DOHH2 (cell line): ENCODE measurements at regions not wholly inside any gene's neighbourhood (a gene's known extent, or its start where the extent isn't known, plus 50 kb on each side); places are given as distances from the start of the nearest gene placed in this dataset.

Source experiments
- H3F3A ChIP-seq: fragments of 200-600 bp; sonication (generic), shearing (Covaris generic); 2 replicates; pipeline ENCODE4 v1.6.0; 2016; ENCODE audit warnings: antibody characterized with exemption, mild to moderate bottlenecking; ENCODE audit not compliant: control insufficient read depth, insufficient read depth
- H3K27ac ChIP-seq: fragments of 200-600 bp; sonication (generic); 2 replicates; pipeline ENCODE4 v1.5.1; 2014; ENCODE audit warnings: low read depth, mild to moderate bottlenecking, low read length, moderate library complexity
- H3K27me3 ChIP-seq: fragments of 200-600 bp; sonication (generic); 2 replicates; pipeline ENCODE4 v1.6.1; 2014; ENCODE audit warnings: mild to moderate bottlenecking, low read length, mixed read lengths; ENCODE audit not compliant: control insufficient read depth
- H3K36me3 ChIP-seq: fragments of 200-600 bp; sonication (generic); 2 replicates; pipeline ENCODE4 v1.6.1; 2014; ENCODE audit warnings: mild to moderate bottlenecking, low read length, moderate library complexity, mixed read lengths; ENCODE audit not compliant: control insufficient read depth
- H3K4me1 ChIP-seq: fragments of 200-600 bp; sonication (generic); 2 replicates; pipeline ENCODE4 v1.6.1; 2014; ENCODE audit warnings: mild to moderate bottlenecking, low read length, mixed read lengths; ENCODE audit not compliant: control insufficient read depth
- H3K4me2 ChIP-seq: fragments of 200-600 bp; sonication (generic); 2 replicates; pipeline ENCODE4 v1.6.0; 2014; ENCODE audit warnings: mild to moderate bottlenecking, low read length, moderate library complexity
- H3K4me3 ChIP-seq: fragments of 200-600 bp; sonication (generic); 2 replicates; pipeline ENCODE4 v1.5.1; 2014; ENCODE audit warnings: mild to moderate bottlenecking, low read length, mixed read lengths
- H3K79me2 ChIP-seq: fragments of 200-600 bp; sonication (generic); 2 replicates; pipeline ENCODE4 v1.6.1; 2014; ENCODE audit warnings: mild to moderate bottlenecking, low read length, mixed read lengths; ENCODE audit not compliant: control insufficient read depth
- H3K9me2 ChIP-seq: fragments of 200-600 bp; sonication (generic); replicated peaks from 2 replicates; pipeline ENCODE4 v1.6.1; 2014; ENCODE audit warnings: mild to moderate bottlenecking, low read length, mixed read lengths; ENCODE audit not compliant: control insufficient read depth
- H3K9me3 ChIP-seq: fragments of 200-600 bp; sonication (generic); 2 replicates; pipeline ENCODE4 v1.6.1; 2014; ENCODE audit warnings: antibody characterized with exemption, low read length, mixed read lengths; ENCODE audit not compliant: control insufficient read depth, insufficient read depth
- H4K20me1 ChIP-seq: fragments of 200-600 bp; sonication (generic); 2 replicates; pipeline ENCODE4 v1.6.0; 2014; ENCODE audit warnings: low read depth, mild to moderate bottlenecking, antibody characterized with exemption, low read length, moderate library complexity; ENCODE audit not compliant: control insufficient read depth, insufficient read depth
- CTCF ChIP-seq: fragments of 200-600 bp; sonication (generic); IDR thresholded peaks from one replicate; pipeline ENCODE4 v1.5.1; 2014; ENCODE audit warnings: antibody characterized with exemption, mild to moderate bottlenecking, low read depth, low read length; ENCODE audit not compliant: poor library complexity, severe bottlenecking
- EZH2phosphoT487 ChIP-seq: fragments of 200-600 bp; sonication (generic); IDR thresholded peaks from 2 replicates; pipeline ENCODE4 v1.6.1; 2017; ENCODE audit warnings: borderline replicate concordance, mild to moderate bottlenecking, antibody characterized with exemption, low read length, moderate library complexity, mixed read lengths

- TF ChIP-seq EZH2phosphoT487 (no peak), CTCF (no peak)
- H3K27me3 ChIP-seq, result peaks cover 3% of the 10 kb centered on the region; the same call in 1 of the 2 replicates
- no peaks in the 10 kb centered on the region for H3K36me3 ChIP-seq
- no peak overlapping the region for H3K27ac ChIP-seq
- H3K79me2 ChIP-seq, result no peaks in the 10 kb centered on the region
- H3K4me3 ChIP-seq, result no peak overlapping the region
- H4K20me1 ChIP-seq, result no peaks in the 10 kb centered on the region
- no peaks in the 10 kb centered on the region for H3K9me2 ChIP-seq
- H3K4me2 ChIP-seq, result no peak overlapping the region
- no peaks in the 10 kb centered on the region for H3F3A ChIP-seq
- no peaks in the 10 kb centered on the region for H3K4me1 ChIP-seq
- H3K9me3 ChIP-seq, result no peaks in the 10 kb centered on the region
Measured at GRCh38 chr10:113453351-113453750, 99.5 kb upstream of the HABP2 start.

DNA sequence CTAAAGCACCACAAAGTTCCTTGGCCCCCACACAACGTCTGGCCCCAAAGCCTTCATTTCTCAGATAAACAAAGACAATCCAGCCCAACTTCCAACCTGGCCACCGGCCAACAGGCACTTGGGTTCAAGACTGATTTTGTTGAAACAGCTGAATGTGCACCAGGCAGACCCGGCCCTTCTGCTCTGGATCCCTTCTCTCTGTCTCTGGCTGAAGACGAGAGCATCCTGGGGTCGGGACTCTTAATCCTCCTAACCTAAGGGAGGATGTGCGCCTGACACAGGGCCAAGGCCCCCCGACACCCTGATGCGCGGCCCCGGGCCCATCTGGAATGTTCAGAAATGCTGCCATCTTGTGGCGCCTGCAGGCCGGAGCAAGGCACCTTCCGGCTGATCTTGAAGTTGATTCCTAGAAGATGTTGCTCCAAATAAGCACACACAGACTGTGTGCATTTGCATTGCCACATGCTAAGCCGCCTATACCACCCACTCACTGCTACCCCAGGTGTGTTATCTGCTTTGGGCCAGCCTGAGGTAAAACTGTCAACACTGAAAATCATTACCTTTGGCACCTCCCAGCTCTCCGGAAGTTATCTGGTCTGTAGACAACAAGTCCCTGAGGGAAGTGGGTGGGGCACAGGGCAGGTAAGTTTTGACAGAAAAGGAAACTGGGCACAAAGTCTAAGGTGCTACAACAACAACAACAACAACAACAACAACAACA lies 98.4 kb upstream of the HABP2 start:
- H3K27me3 ChIP-seq, result no peaks in the 10 kb centered on the region; the same call in 1 of the 2 replicates
- H4K20me1 ChIP-seq, result no peaks in the 10 kb centered on the region
- no peaks in the 10 kb centered on the region for H3K4me1 ChIP-seq
- H3K27ac ChIP-seq, result no peak overlapping the region
- no peak overlapping the region for H3K4me2 ChIP-seq
- H3K4me3 ChIP-seq, result no peak overlapping the region
- TF ChIP-seq CTCF (peak; percentile 86), EZH2phosphoT487 (no peak)
- no peaks in the 10 kb centered on the region for H3K9me3 ChIP-seq
- H3F3A ChIP-seq, result no peaks in the 10 kb centered on the region
- H3K79me2 ChIP-seq, result no peaks in the 10 kb centered on the region
- no peaks in the 10 kb centered on the region for H3K36me3 ChIP-seq
- H3K9me2 ChIP-seq, result no peaks in the 10 kb centered on the region

GRCh38 chr10:113455947-113456346 lies 96.9 kb upstream of the HABP2 start:
- Histone ChIP-seq H3K36me3 (no peaks in the 10 kb centered on the region), H3K79me2 (no peaks in the 10 kb centered on the region), H3K27me3 (peaks cover 10% of the 10 kb centered on the region; the same call in 1 of the 2 replicates), H3K4me3 (no peak overlapping the region), H3K27ac (no peak overlapping the region), H3K4me2 (no peak overlapping the region), H3K9me3 (no peaks in the 10 kb centered on the region), H3K4me1 (no peaks in the 10 kb centered on the region), H3F3A (no peaks in the 10 kb centered on the region), H4K20me1 (no peaks in the 10 kb centered on the region), H3K9me2 (no peaks in the 10 kb centered on the region)
- TF ChIP-seq CTCF (no peak), EZH2phosphoT487 (no peak)
